Body of pancreas (tissue), 4 donors: ENCODE measurements at regions not wholly inside any gene's neighbourhood (a gene's known extent, or its start where the extent isn't known, plus 50 kb on each side); places are given as distances from the start of the nearest gene placed in this dataset.

Experiments used
- ATAC-seq: fragments of 150-250 bp; one replicate; pipeline ENCODE4 v1.9.1; 2016
- DNase-seq, 4 donors: peaks; one replicate each; pipeline ENCODE4 v3.0.0-alpha.2; 2019
- H3K27ac ChIP-seq, 4 donors: fragments of 200-600 bp; sonication (generic); 1 replicate in 3 of 4; 2 replicates in 1 of 4; pipeline versions ENCODE4 v1.5.1 to v1.6.1; 2016 to 2019; ENCODE audit warnings: mild to moderate bottlenecking in 1 of 4, mixed read lengths in 1 of 4, moderate library complexity in 1 of 4
- H3K27me3 ChIP-seq, 2 donors: fragments of 200-600 bp; sonication (generic); one replicate each; pipeline ENCODE4 v1.6.0; 2016; ENCODE audit warnings: mild to moderate bottlenecking in 1 of 2
- H3K36me3 ChIP-seq, 2 donors: fragments of 200-600 bp; sonication (generic); replicated peaks in 1 of 2; 2 replicates each; pipeline ENCODE4 v1.5.1; 2016; ENCODE audit warnings: low read depth in 2 of 2; ENCODE audit not compliant: insufficient read depth in 1 of 2
- H3K4me1 ChIP-seq: fragments of 200-600 bp; sonication (generic); one replicate; pipeline ENCODE4 v1.6.0; 2016
- H3K4me3 ChIP-seq, 2 donors: fragments of 200-600 bp; sonication (generic); 1 replicate in 1 of 2; 2 replicates in 1 of 2; pipeline ENCODE4 v1.5.1; 2016 to 2019
- H3K9me3 ChIP-seq, 3 donors: fragments of 200-600 bp; sonication (generic); 1 replicate in 2 of 3; 2 replicates in 1 of 3; pipeline ENCODE4 v1.5.1; 2016
- POLR2A ChIP-seq, 3 donors: fragments of 450-650 bp; IDR thresholded peaks; one replicate each; pipeline ENCODE4 v1.6.1; 2016; ENCODE audit warnings: antibody characterized with exemption in 3 of 3, mild to moderate bottlenecking in 2 of 3
- WGBS, 2 donors: methylation state at CpG; one replicate each; pipeline ENCODE4 v1.1.5; 2017; 5-methylcytosine and 5-hydroxymethylcytosine counted together
- intact Hi-C: fragments of 100-400 bp; cut with DNase I; formaldehyde crosslinking; loops from one replicate; pipeline ENCODE4 v1.15.1; 2023
- TF ChIP-seq, protein P1 (sequence below), 7 experiments: fragments of 450-650 bp in 4 of 7; fragments of 200-600 bp in 3 of 7; sonication (generic) in 3 of 7; IDR thresholded peaks; one replicate each; pipeline ENCODE4 v1.5.1; 2016 to 2019; ENCODE audit warnings: antibody characterized with exemption in 7 of 7

- 84 to 85% methylated on average over 5 to 12 of the region's 12 CpGs for WGBS, 2 donors
- no peak for ATAC-seq
- Histone ChIP-seq H3K27me3 (no peaks in the 10 kb centered on the region), H3K27ac (no peak overlapping the region), H3K36me3 (no peaks in the 10 kb centered on the region), H3K9me3 (no peaks in the 10 kb centered on the region), H3K4me1 (no peaks in the 10 kb centered on the region), H3K4me3 (no peak overlapping the region)
- no peak for TF ChIP-seq POLR2A (IDR thresholded peaks at IDR 0.05)
- TF ChIP-seq, protein P1, sequence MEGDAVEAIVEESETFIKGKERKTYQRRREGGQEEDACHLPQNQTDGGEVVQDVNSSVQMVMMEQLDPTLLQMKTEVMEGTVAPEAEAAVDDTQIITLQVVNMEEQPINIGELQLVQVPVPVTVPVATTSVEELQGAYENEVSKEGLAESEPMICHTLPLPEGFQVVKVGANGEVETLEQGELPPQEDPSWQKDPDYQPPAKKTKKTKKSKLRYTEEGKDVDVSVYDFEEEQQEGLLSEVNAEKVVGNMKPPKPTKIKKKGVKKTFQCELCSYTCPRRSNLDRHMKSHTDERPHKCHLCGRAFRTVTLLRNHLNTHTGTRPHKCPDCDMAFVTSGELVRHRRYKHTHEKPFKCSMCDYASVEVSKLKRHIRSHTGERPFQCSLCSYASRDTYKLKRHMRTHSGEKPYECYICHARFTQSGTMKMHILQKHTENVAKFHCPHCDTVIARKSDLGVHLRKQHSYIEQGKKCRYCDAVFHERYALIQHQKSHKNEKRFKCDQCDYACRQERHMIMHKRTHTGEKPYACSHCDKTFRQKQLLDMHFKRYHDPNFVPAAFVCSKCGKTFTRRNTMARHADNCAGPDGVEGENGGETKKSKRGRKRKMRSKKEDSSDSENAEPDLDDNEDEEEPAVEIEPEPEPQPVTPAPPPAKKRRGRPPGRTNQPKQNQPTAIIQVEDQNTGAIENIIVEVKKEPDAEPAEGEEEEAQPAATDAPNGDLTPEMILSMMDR (IDR thresholded peaks at IDR 0.05) = no peak
- DNase-seq = no peak
- intact Hi-C loops = no loop called here
Measured at GRCh38 chr21:43268804-43269186, 100.0 kb downstream of the CRYAA start.

- intact Hi-C loops = no loop called here
- Histone ChIP-seq H3K4me1 (no peaks in the 10 kb centered on the region), H3K36me3 (no peaks in the 10 kb centered on the region), H3K9me3 (no peaks in the 10 kb centered on the region), H3K27me3 (no peaks in the 10 kb centered on the region), H3K27ac (no peak overlapping the region), H3K4me3 (no peak overlapping the region)
- no peak for ATAC-seq
- WGBS, 2 donors = 91 to 97% methylated on average over 7 to 9 of the region's 9 CpGs
- no peak for TF ChIP-seq POLR2A (IDR thresholded peaks at IDR 0.05)
- TF ChIP-seq, protein P1 (IDR thresholded peaks at IDR 0.05) = no peak
- no peak for DNase-seq
Measured at GRCh38 chr21:43268086-43268803, 99.4 kb downstream of the CRYAA start.

DNA sequence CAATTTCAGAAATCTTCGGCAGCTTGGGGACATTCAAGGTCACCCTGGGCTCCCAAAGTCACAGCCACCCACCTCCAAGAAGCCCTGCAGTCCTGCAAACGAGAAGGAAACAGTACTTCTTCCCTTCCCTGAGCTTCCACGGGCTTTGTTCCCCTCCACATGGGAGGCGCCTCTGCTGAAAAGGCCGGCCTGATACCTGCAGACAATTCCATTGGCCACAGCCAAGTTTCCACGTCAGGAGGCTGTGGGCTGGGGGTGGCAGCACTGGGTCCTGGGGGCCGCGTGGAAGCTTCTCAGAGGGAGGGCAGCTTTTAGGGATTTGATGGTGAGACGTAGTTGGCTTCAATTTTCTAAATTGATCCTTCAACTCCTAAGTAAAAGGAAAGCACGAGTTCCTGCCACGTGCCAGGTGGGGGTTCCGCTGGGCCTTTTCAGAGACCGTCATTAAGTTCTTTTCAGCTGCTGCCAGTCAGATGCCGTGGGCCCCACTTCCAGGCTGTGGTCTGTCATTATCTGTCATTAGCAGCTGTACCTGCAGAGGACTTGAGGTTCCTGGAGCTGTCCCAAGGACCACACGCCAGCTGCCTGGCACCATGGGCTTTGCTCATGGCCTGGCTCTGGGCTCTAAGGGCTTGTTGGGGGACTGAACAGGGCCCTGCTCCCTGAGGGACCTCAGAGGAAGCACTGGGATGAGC, 98.7 kb downstream of the CRYAA start:
- Histone ChIP-seq H3K27ac (no peak overlapping the region), H3K36me3 (no peaks in the 10 kb centered on the region), H3K4me1 (no peaks in the 10 kb centered on the region), H3K4me3 (no peak overlapping the region), H3K9me3 (no peaks in the 10 kb centered on the region), H3K27me3 (no peaks in the 10 kb centered on the region)
- DNase-seq (no peak), ATAC-seq (no peak)
- TF ChIP-seq POLR2A (IDR thresholded peaks at IDR 0.05) = no peak
- TF ChIP-seq, protein P1 (IDR thresholded peaks at IDR 0.05) = no peak
- intact Hi-C loops = no loop called here
- 77 to 83% methylated on average over 13 to 14 of the region's 15 CpGs for WGBS, 2 donors

DNA sequence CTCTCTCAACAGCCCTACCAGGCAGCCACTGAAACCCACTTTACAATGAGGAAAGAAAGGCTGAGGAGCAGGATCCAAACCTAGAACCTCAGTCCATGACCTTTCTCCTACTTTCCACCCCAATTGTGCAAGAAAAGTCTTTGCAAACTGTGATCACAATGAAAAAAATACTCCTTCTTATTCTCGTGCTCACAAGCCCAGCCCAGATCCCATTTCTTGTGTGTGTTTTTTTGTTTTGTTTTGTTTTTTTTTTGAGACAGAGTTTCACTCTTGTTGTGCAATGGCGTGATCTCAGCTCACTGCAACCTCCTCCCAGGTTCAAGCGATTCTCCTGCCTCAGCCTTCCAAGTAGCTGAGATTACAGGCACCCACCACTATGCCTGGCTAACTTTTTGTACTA, 97.7 kb downstream of the CRYAA start:
- no peak overlapping the region for H3K4me3 ChIP-seq
- WGBS, 2 donors = 65% methylated on average over 3 of the region's 3 CpGs
- intact Hi-C loops = no loop called here
- H3K27ac ChIP-seq = no peak overlapping the region
- no peaks in the 10 kb centered on the region for H3K4me1 ChIP-seq
- no peak for ATAC-seq
- H3K9me3 ChIP-seq = no peaks in the 10 kb centered on the region
- TF ChIP-seq, protein P1 (IDR thresholded peaks at IDR 0.05) = no peak
- TF ChIP-seq POLR2A (IDR thresholded peaks at IDR 0.05) = no peak
- no peaks in the 10 kb centered on the region for H3K27me3 ChIP-seq
- DNase-seq = no peak
- no peaks in the 10 kb centered on the region for H3K36me3 ChIP-seq
